ENCODE measurements at regions not wholly inside any gene's neighbourhood (a gene's known extent, or its start where the extent isn't known, plus 50 kb on each side); places are given as distances from the start of the nearest gene placed in this dataset.

DNA sequence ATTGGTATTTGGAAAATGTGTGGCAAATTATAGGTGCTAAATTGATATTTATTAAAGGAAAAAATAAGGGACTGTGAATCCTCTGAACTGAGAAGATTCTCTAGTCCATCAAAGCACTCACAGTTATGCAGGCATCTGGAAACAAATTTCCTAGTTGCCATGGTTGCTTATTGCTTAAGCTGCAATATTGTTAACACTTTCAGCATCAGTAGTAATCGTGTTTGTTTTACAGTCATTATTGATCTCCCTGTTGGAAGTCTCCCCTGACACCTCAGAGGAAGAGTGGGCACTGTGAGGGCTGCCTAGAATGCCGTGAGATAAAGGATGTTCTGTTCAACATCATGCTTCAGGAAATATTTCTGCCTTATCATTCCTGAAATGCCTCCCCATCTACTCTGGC lies 2004.3 kb upstream of the ADGRL3 start:
- TF ChIP-seq, protein P1, sequence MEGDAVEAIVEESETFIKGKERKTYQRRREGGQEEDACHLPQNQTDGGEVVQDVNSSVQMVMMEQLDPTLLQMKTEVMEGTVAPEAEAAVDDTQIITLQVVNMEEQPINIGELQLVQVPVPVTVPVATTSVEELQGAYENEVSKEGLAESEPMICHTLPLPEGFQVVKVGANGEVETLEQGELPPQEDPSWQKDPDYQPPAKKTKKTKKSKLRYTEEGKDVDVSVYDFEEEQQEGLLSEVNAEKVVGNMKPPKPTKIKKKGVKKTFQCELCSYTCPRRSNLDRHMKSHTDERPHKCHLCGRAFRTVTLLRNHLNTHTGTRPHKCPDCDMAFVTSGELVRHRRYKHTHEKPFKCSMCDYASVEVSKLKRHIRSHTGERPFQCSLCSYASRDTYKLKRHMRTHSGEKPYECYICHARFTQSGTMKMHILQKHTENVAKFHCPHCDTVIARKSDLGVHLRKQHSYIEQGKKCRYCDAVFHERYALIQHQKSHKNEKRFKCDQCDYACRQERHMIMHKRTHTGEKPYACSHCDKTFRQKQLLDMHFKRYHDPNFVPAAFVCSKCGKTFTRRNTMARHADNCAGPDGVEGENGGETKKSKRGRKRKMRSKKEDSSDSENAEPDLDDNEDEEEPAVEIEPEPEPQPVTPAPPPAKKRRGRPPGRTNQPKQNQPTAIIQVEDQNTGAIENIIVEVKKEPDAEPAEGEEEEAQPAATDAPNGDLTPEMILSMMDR (IDR thresholded peaks at IDR 0.05) = no peak
- no peak for TF ChIP-seq POLR2A (IDR thresholded peaks at IDR 0.05)
